MCF 10A (cell line): ENCODE measurements at regions not wholly inside any gene's neighbourhood (a gene's known extent, or its start where the extent isn't known, plus 50 kb on each side); places are given as distances from the start of the nearest gene placed in this dataset.

Experiments
- BruUV-seq: library from RNA; stranded (reverse); fragments of 400-500 nt; replicated peaks from 2 replicates; lab custom pipeline; 2021; lab: Mats Ljungman, UMichigan
- CTCF ChIA-PET: fragments of 300-600 bp; sonication (Branson Sonifier 250); formaldehyde crosslinking; extraction: SDS; loops from one replicate; lab custom pipeline; 2021; ENCODE audit warnings: antibody characterized with exemption, inconsistent platforms; lab: Yijun Ruan, JAX
- POLR2A ChIA-PET: fragments of 300-600, 350-650 bp; sonication (Branson Sonifier 250); formaldehyde crosslinking; extraction: SDS; loops from one replicate; lab custom pipeline; 2020; ENCODE audit warnings: antibody characterized with exemption, inconsistent platforms; lab: Yijun Ruan, JAX
- DNase-seq: peaks from one replicate; pipeline ENCODE4 v3.0.0-alpha.2; 2018; ENCODE audit not compliant: unreplicated experiment
- H3K27ac Mint-ChIP-seq: one replicate; pipeline ENCODE4 v1.8.0; 2022; ENCODE audit warnings: mild to moderate bottlenecking, low read depth, mixed read lengths; ENCODE audit not compliant: unreplicated experiment
- H3K27me3 Mint-ChIP-seq: one replicate; pipeline ENCODE4 v1.8.0; 2022; ENCODE audit warnings: mixed read lengths; ENCODE audit not compliant: insufficient read depth, unreplicated experiment
- H3K36me3 Mint-ChIP-seq: one replicate; pipeline ENCODE4 v1.8.0; 2022; ENCODE audit warnings: mild to moderate bottlenecking, moderate library complexity, mixed read lengths; ENCODE audit not compliant: insufficient read depth, unreplicated experiment
- H3K4me1 Mint-ChIP-seq: one replicate; pipeline ENCODE4 v1.8.0; 2022; ENCODE audit warnings: mixed read lengths; ENCODE audit not compliant: insufficient read depth, unreplicated experiment
- H3K4me3 Mint-ChIP-seq: one replicate; pipeline ENCODE4 v1.8.0; 2022; ENCODE audit warnings: mild to moderate bottlenecking, moderate library complexity, mixed read lengths; ENCODE audit not compliant: unreplicated experiment
- H3K9me3 Mint-ChIP-seq: one replicate; pipeline ENCODE4 v1.8.0; 2022; ENCODE audit warnings: mixed read lengths; ENCODE audit not compliant: unreplicated experiment
- CTCF ChIP-seq: fragments of 200-600 bp; IDR thresholded peaks from one replicate; pipeline ENCODE4 v1.8.0; 2022; ENCODE audit warnings: antibody characterized with exemption, mild to moderate bottlenecking; ENCODE audit not compliant: unreplicated experiment
- intact Hi-C: fragments of 100-400 bp; cut with micrococcal nuclease; formaldehyde crosslinking; loops from 2 replicates; pipeline ENCODE4 v1.14.1; 2022

GRCh38 chr5:89036166-89036565, 153.2 kb upstream of the MEF2C start:
- ChIA-PET POLR2A (no interaction called here), CTCF (no interaction called here)
- BruUV-seq: no TSS peak
- no peak overlapping the region for H3K4me3 Mint-ChIP-seq
- no peaks in the 10 kb centered on the region for H3K36me3 Mint-ChIP-seq
- no peaks in the 10 kb centered on the region for H3K4me1 Mint-ChIP-seq
- intact Hi-C loops: no loop called here
- no peak for DNase-seq
- H3K27me3 Mint-ChIP-seq: peaks cover 11% of the 10 kb centered on the region
- TF ChIP-seq CTCF: no peak
- peaks cover 7% of the 10 kb centered on the region for H3K9me3 Mint-ChIP-seq
- no peak overlapping the region for H3K27ac Mint-ChIP-seq

- no peak for TF ChIP-seq CTCF
- H3K36me3 Mint-ChIP-seq: no peaks in the 10 kb centered on the region
- DNase-seq: no peak
- no TSS peak for BruUV-seq
- H3K4me1 Mint-ChIP-seq: no peaks in the 10 kb centered on the region
- H3K27me3 Mint-ChIP-seq: no peaks in the 10 kb centered on the region
- H3K4me3 Mint-ChIP-seq: no peak overlapping the region
- H3K9me3 Mint-ChIP-seq: peaks cover 7% of the 10 kb centered on the region
- POLR2A ChIA-PET: no interaction called here
- H3K27ac Mint-ChIP-seq: no peak overlapping the region
- intact Hi-C loops: no loop called here
- CTCF ChIA-PET: no interaction called here
These were observed 151.6 kb upstream of the MEF2C start for GRCh38 chr5:89034588-89034987.

- POLR2A ChIA-PET: no interaction called here
- no peaks in the 10 kb centered on the region for H3K4me1 Mint-ChIP-seq
- intact Hi-C loops: no loop called here
- H3K27me3 Mint-ChIP-seq: no peaks in the 10 kb centered on the region
- no peak for TF ChIP-seq CTCF
- H3K36me3 Mint-ChIP-seq: no peaks in the 10 kb centered on the region
- no peak for DNase-seq
- CTCF ChIA-PET: no interaction called here
- no peak overlapping the region for H3K27ac Mint-ChIP-seq
- peaks cover 7% of the 10 kb centered on the region for H3K9me3 Mint-ChIP-seq
- no peak overlapping the region for H3K4me3 Mint-ChIP-seq
- BruUV-seq: no TSS peak
These were observed 147.8 kb upstream of the MEF2C start for GRCh38 chr5:89030798-89031197.

- no peaks in the 10 kb centered on the region for H3K36me3 Mint-ChIP-seq
- CTCF ChIA-PET: no interaction called here
- no peaks in the 10 kb centered on the region for H3K4me1 Mint-ChIP-seq
- intact Hi-C loops: no loop called here
- no peak overlapping the region for H3K27ac Mint-ChIP-seq
- H3K27me3 Mint-ChIP-seq: no peaks in the 10 kb centered on the region
- H3K4me3 Mint-ChIP-seq: no peak overlapping the region
- no peak for TF ChIP-seq CTCF
- no peak for DNase-seq
- peaks cover 7% of the 10 kb centered on the region for H3K9me3 Mint-ChIP-seq
- BruUV-seq: no TSS peak
- POLR2A ChIA-PET: no interaction called here
These were observed 145.8 kb upstream of the MEF2C start for GRCh38 chr5:89028595-89029285.
